Bronchial epithelial cell (primary cell): ENCODE measurements at regions not wholly inside any gene's neighbourhood (a gene's known extent, or its start where the extent isn't known, plus 50 kb on each side); places are given as distances from the start of the nearest gene placed in this dataset.

Source experiments
- DNase-seq: peaks from one replicate; pipeline ENCODE4 v3.0.0-alpha.2; 2010; ENCODE audit warnings: low read depth
- FAIRE-seq: peaks from 2 replicates; lab custom pipeline; 2011; peaks lifted over from hg19 to GRCh38; lab: Jason Lieb, UNC
- H3K27me3 ChIP-seq: 2 replicates; pipeline ENCODE4 v1.5.1; 2011; ENCODE audit warnings: low read length; ENCODE audit not compliant: control insufficient read depth, insufficient read depth
- H3K36me3 ChIP-seq: 2 replicates; pipeline ENCODE4 v1.5.1; 2011; ENCODE audit warnings: low read length; ENCODE audit not compliant: control insufficient read depth, insufficient read depth
- H3K4me3 ChIP-seq: 2 replicates; pipeline ENCODE4 v1.5.1; 2011; ENCODE audit warnings: mild to moderate bottlenecking, low read depth, low read length, control low read depth
- TF ChIP-seq, protein P1 (sequence below): IDR thresholded peaks from 2 replicates; pipeline ENCODE4 v1.5.1; 2011; ENCODE audit warnings: mild to moderate bottlenecking, moderate library complexity, low read length, control low read depth, inconsistent platforms; ENCODE audit not compliant: insufficient read depth, severe bottlenecking

DNA sequence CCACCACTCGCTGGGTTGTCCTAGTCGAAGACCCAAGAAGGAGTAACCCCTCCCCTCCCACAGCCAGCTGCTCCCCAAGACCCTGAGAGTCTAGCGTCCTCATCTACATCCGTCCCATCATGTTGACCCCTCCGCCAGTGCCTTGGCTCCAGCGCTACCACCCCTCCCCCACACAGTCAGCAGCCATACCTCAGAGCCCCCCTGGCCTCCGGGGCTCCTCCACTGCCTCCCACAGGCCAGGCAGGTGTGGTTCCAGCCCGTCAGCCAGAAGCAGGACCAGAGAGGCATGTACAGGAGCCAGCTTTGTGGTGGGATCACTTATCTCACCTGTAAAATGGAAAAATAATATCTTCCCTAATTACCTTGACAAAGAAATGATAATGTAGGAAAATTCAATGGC lies 51.5 kb upstream of the PHF21B start:
- Histone ChIP-seq H3K4me3 (no peak overlapping the region), H3K36me3 (no peaks in the 10 kb centered on the region), H3K27me3 (no peaks in the 10 kb centered on the region)
- TF ChIP-seq, protein P1, sequence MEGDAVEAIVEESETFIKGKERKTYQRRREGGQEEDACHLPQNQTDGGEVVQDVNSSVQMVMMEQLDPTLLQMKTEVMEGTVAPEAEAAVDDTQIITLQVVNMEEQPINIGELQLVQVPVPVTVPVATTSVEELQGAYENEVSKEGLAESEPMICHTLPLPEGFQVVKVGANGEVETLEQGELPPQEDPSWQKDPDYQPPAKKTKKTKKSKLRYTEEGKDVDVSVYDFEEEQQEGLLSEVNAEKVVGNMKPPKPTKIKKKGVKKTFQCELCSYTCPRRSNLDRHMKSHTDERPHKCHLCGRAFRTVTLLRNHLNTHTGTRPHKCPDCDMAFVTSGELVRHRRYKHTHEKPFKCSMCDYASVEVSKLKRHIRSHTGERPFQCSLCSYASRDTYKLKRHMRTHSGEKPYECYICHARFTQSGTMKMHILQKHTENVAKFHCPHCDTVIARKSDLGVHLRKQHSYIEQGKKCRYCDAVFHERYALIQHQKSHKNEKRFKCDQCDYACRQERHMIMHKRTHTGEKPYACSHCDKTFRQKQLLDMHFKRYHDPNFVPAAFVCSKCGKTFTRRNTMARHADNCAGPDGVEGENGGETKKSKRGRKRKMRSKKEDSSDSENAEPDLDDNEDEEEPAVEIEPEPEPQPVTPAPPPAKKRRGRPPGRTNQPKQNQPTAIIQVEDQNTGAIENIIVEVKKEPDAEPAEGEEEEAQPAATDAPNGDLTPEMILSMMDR: no peak
- FAIRE-seq (no peak), DNase-seq (no peak)

DNA sequence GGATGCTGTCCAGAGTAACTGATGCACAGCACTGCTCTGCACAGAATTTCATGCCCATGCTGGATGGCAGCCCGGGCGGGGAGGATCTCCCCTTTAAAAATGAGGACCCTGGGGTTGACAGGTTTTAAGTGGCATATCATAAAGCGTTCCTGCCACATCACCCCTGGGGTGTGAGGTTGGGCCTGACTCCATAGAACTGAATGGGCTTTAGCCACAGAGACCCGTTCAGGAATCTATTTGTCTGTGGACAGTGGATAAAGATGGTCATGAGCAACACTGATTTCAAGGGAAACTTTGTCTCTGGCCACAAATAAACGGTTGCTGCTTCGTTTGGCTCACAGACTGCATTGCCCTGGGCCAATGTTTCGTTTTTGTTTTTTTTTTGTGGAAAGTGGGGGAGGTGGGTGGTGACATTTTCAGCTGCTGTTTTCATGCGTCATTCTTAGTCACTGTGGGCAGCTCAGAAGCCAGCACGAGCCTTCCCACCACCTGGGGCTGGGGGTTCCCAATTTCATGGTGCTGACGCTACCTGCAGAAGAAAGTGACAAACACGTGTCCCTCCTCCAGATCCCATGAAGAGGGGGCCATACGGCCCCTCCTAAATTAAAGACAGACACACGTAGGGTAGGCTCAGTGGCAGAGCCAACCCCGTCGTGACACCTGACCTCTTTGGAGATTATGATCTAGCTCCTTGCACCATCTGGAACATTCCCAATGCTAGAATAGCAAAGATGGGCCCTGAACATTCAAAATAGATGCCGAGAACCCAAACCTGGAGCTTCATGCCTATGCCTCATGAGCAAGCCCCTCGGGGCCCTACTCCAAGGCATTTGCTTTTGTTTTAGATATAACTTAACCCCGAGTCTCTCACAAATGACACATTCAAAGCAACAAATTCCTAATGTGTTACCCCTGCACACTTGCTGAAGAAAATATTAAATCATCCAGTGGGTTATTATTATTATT lies 54.8 kb upstream of the PHF21B start:
- no peaks in the 10 kb centered on the region for H3K36me3 ChIP-seq
- no peaks in the 10 kb centered on the region for H3K27me3 ChIP-seq
- peak; percentile 47 for DNase-seq
- TF ChIP-seq, protein P1: no peak
- H3K4me3 ChIP-seq: no peak overlapping the region
- FAIRE-seq: peak; percentile 90

DNA sequence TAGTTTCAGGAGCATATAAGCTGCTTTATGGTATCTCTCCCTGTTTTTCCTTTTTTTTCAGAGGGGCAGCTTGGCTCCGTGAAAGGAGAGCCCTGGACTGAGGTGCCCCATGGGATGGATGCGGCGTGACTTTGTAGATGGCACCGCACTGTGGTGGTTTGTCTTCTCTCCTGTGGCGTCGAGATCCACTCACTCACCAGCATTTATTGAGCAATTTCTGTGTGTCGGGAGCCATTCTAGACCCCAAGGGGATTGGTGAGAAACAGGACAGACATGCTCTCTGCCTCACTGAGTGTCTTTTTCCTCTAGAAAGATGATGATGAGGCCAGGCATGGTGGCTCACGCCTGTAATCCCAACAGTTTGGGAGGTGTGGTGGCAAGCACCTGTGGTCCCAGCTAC lies 55.9 kb upstream of the PHF21B start:
- Histone ChIP-seq H3K4me3 (no peak overlapping the region), H3K27me3 (no peaks in the 10 kb centered on the region), H3K36me3 (no peaks in the 10 kb centered on the region)
- TF ChIP-seq, protein P1: no peak
- no peak for DNase-seq
- FAIRE-seq: no peak

DNA sequence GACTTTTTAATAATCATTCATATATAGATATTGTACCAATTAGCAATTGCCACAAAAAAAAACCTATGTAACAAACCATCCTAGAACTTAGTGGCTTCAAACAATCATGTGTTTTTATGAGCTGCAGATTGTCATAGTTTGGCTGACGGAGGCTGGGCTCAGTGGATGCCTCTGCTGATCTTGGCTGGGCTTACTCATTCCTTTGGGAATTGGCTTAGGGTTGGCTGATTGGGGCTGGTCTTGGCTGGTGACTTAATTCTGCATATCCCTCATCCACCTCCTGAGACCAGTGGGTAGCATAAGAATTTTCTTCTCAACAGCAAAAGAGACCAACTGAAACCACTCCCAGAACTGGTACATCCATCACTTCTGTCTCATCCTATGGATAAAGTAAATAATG lies 57.9 kb upstream of the PHF21B start:
- Histone ChIP-seq H3K36me3 (no peaks in the 10 kb centered on the region), H3K4me3 (no peak overlapping the region), H3K27me3 (no peaks in the 10 kb centered on the region)
- no peak for FAIRE-seq
- no peak for DNase-seq
- TF ChIP-seq, protein P1: no peak

DNA sequence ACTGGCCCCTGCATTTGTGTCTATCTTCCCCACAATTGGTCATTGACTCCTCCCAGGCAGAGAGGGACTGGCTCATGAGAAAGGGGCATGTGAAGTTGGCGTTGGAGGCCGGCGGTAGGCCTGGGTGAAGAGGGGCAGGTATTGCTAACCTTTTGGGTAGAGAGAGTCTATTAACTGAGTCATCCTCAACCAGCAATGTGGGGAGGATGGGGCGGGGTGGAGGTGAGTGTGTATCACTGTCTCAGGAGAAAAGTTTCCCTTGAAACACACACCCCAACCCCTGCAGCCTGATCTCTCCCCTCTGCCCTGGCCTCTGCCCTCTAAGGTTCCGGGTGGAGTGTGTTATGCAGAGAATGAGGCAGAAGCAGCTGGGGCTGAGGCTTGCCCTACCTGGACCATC lies 60.1 kb upstream of the PHF21B start:
- no peak overlapping the region for H3K4me3 ChIP-seq
- no peak for FAIRE-seq

More for the DNA sequence above, 60.1 kb upstream of the PHF21B start:
- DNase-seq: peak; percentile 64
- Histone ChIP-seq H3K27me3 (no peaks in the 10 kb centered on the region), H3K36me3 (no peaks in the 10 kb centered on the region)
- TF ChIP-seq, protein P1: no peak
